Subcutaneous abdominal adipose tissue (tissue), 5 donors: ENCODE measurements at regions not wholly inside any gene's neighbourhood (a gene's known extent, or its start where the extent isn't known, plus 50 kb on each side); places are given as distances from the start of the nearest gene placed in this dataset.

Experiments
- H3K27ac ChIP-seq: one replicate; pipeline ENCODE4 v1.7.0; 2013; ENCODE audit warnings: low read depth, mild to moderate bottlenecking, inconsistent platforms, low read length, moderate library complexity
- H3K27me3 ChIP-seq, 5 donors: one replicate each; pipeline ENCODE4 v1.7.0; 2013; ENCODE audit warnings: low read length in 5 of 5, inconsistent platforms in 1 of 5; ENCODE audit not compliant: control insufficient read depth in 5 of 5, insufficient read depth in 4 of 5
- H3K36me3 ChIP-seq, 5 donors: one replicate each; pipeline ENCODE4 v1.7.0; 2013; ENCODE audit warnings: low read length in 5 of 5; ENCODE audit not compliant: control insufficient read depth in 5 of 5, insufficient read depth in 5 of 5
- H3K4me1 ChIP-seq, 5 donors: one replicate each; pipeline ENCODE4 v1.7.0; 2013; ENCODE audit warnings: low read length in 5 of 5, mild to moderate bottlenecking in 3 of 5, moderate library complexity in 1 of 5; ENCODE audit not compliant: control insufficient read depth in 5 of 5, insufficient read depth in 5 of 5
- H3K4me3 ChIP-seq, 5 donors: one replicate each; pipeline ENCODE4 v1.7.0; 2013; ENCODE audit warnings: low read length in 5 of 5, low read depth in 1 of 5
- H3K9ac ChIP-seq, 5 donors: one replicate each; pipeline ENCODE4 v1.7.0; 2013; ENCODE audit warnings: low read length in 5 of 5, mild to moderate bottlenecking in 4 of 5, moderate library complexity in 3 of 5
- H3K9me3 ChIP-seq, 5 donors: one replicate each; pipeline ENCODE4 v1.7.0; 2013; ENCODE audit warnings: low read length in 5 of 5; ENCODE audit not compliant: control insufficient read depth in 5 of 5
- donor health status: healthy.
- donor health status: healthy.
- donor health status: healthy.
- donor health status: healthy.
- donor health status: healthy.

- H3K4me1 ChIP-seq = peaks cover 0 to 9% (median 0%) of the 10 kb centered on the region in 5 donors
- H3K27ac ChIP-seq = no peak overlapping the region
- H3K36me3 ChIP-seq = no peaks in the 10 kb centered on the region
- H3K27me3 ChIP-seq = no peaks in the 10 kb centered on the region
- H3K4me3 ChIP-seq = no peak overlapping the region
- no peak overlapping the region for H3K9ac ChIP-seq
- no peaks in the 10 kb centered on the region for H3K9me3 ChIP-seq
Measured at GRCh38 chr12:29970501-29970900, 186.8 kb upstream of the TMTC1 start.

- H3K27ac ChIP-seq = no peak overlapping the region
- no peak overlapping the region for H3K9ac ChIP-seq
- no peaks in the 10 kb centered on the region for H3K9me3 ChIP-seq
- no peaks in the 10 kb centered on the region for H3K27me3 ChIP-seq
- no peaks in the 10 kb centered on the region for H3K4me1 ChIP-seq
- no peaks in the 10 kb centered on the region for H3K36me3 ChIP-seq
- no peak overlapping the region for H3K4me3 ChIP-seq
Measured at GRCh38 chr12:29962276-29963035, 178.7 kb upstream of the TMTC1 start.

- Histone ChIP-seq H3K9me3 (peaks cover 0 to 4% (median 0%) of the 10 kb centered on the region in 5 donors), H3K4me1 (no peaks in the 10 kb centered on the region), H3K9ac (no peak overlapping the region), H3K27ac (no peak overlapping the region), H3K4me3 (no peak overlapping the region), H3K36me3 (no peaks in the 10 kb centered on the region), H3K27me3 (no peaks in the 10 kb centered on the region)
Measured at GRCh38 chr12:29961231-29961630, 177.5 kb upstream of the TMTC1 start.

- H3K27ac ChIP-seq = no peak overlapping the region
- H3K9me3 ChIP-seq = peaks cover 0 to 6% (median 0%) of the 10 kb centered on the region in 5 donors
- H3K36me3 ChIP-seq = no peaks in the 10 kb centered on the region
- no peaks in the 10 kb centered on the region for H3K27me3 ChIP-seq
- H3K4me1 ChIP-seq = no peaks in the 10 kb centered on the region
- H3K4me3 ChIP-seq = no peak overlapping the region
- no peak overlapping the region for H3K9ac ChIP-seq
Measured at GRCh38 chr12:29960122-29960521, 176.4 kb upstream of the TMTC1 start.

- Histone ChIP-seq H3K27me3 (no peaks in the 10 kb centered on the region), H3K9ac (no peak overlapping the region), H3K4me1 (no peaks in the 10 kb centered on the region), H3K36me3 (no peaks in the 10 kb centered on the region), H3K4me3 (no peak overlapping the region), H3K27ac (no peak overlapping the region), H3K9me3 (peaks cover 0 to 6% (median 0%) of the 10 kb centered on the region in 5 donors)
Measured at GRCh38 chr12:29957835-29958234, 174.1 kb upstream of the TMTC1 start.

GRCh38 chr12:29945904-29946303 lies 162.2 kb upstream of the TMTC1 start:
- no peaks in the 10 kb centered on the region for H3K27me3 ChIP-seq

GRCh38 chr12:29944269-29945000 lies 160.7 kb upstream of the TMTC1 start:
- no peaks in the 10 kb centered on the region for H3K4me1 ChIP-seq
- H3K9ac ChIP-seq = no peak overlapping the region
- no peaks in the 10 kb centered on the region for H3K36me3 ChIP-seq
- peaks cover 0 to 10% (median 3%) of the 10 kb centered on the region in 5 donors for H3K9me3 ChIP-seq
- no peak overlapping the region for H3K4me3 ChIP-seq
- H3K27ac ChIP-seq = no peak overlapping the region
- no peaks in the 10 kb centered on the region for H3K27me3 ChIP-seq

More at GRCh38 chr12:29945904-29946303, 162.2 kb upstream of the TMTC1 start:
- peaks cover 0 to 2% (median 0%) of the 10 kb centered on the region in 5 donors for H3K9me3 ChIP-seq
- H3K9ac ChIP-seq = no peak overlapping the region
- H3K4me1 ChIP-seq = no peaks in the 10 kb centered on the region
- no peak overlapping the region for H3K4me3 ChIP-seq
- no peak overlapping the region for H3K27ac ChIP-seq
- no peaks in the 10 kb centered on the region for H3K36me3 ChIP-seq

GRCh38 chr12:29943683-29944082 lies 159.9 kb upstream of the TMTC1 start:
- H3K9me3 ChIP-seq = peaks cover 0 to 10% (median 3%) of the 10 kb centered on the region in 5 donors
- no peak overlapping the region for H3K4me3 ChIP-seq
- H3K4me1 ChIP-seq = no peaks in the 10 kb centered on the region
- no peaks in the 10 kb centered on the region for H3K27me3 ChIP-seq
- H3K36me3 ChIP-seq = no peaks in the 10 kb centered on the region
- no peak overlapping the region for H3K9ac ChIP-seq
- no peak overlapping the region for H3K27ac ChIP-seq

- Histone ChIP-seq H3K36me3 (no peaks in the 10 kb centered on the region), H3K4me3 (no peak overlapping the region), H3K27ac (no peak overlapping the region)
Measured at GRCh38 chr12:29940811-29941210, 157.1 kb upstream of the TMTC1 start.

GRCh38 chr12:29930503-29930902 lies 146.8 kb upstream of the TMTC1 start:
- Histone ChIP-seq H3K4me3 (no peak overlapping the region), H3K9me3 (no peaks in the 10 kb centered on the region), H3K27ac (no peak overlapping the region), H3K4me1 (no peaks in the 10 kb centered on the region), H3K9ac (no peak overlapping the region), H3K27me3 (no peaks in the 10 kb centered on the region), H3K36me3 (no peaks in the 10 kb centered on the region)

More at GRCh38 chr12:29940811-29941210, 157.1 kb upstream of the TMTC1 start:
- H3K27me3 ChIP-seq = no peaks in the 10 kb centered on the region
- H3K9ac ChIP-seq = no peak overlapping the region
- peaks cover 0 to 10% (median 3%) of the 10 kb centered on the region in 5 donors for H3K9me3 ChIP-seq
- H3K4me1 ChIP-seq = no peaks in the 10 kb centered on the region
